ENCODE measurements at regions not wholly inside any gene's neighbourhood (a gene's known extent, or its start where the extent isn't known, plus 50 kb on each side); places are given as distances from the start of the nearest gene placed in this dataset.

DNA sequence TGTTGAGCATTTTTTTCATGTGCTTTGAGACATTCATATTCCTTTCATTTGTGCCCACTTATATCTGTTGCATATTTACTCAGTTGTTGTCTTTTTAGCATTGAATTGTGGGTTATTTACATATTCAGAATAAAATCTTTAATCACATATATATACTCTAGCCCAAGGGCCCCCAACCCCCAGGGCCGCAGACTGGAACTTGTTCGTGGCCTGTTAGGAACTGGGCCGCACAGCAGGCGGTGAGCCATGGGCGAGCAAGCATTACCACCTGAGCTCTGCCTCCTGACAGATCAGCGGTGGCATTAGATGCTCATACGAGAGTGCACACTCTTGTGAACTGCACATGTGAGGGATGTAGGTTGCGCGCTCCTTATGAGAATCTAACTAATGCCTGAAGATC lies 480.6 kb downstream of the KCTD8 start:
- TF ChIP-seq, protein P1, sequence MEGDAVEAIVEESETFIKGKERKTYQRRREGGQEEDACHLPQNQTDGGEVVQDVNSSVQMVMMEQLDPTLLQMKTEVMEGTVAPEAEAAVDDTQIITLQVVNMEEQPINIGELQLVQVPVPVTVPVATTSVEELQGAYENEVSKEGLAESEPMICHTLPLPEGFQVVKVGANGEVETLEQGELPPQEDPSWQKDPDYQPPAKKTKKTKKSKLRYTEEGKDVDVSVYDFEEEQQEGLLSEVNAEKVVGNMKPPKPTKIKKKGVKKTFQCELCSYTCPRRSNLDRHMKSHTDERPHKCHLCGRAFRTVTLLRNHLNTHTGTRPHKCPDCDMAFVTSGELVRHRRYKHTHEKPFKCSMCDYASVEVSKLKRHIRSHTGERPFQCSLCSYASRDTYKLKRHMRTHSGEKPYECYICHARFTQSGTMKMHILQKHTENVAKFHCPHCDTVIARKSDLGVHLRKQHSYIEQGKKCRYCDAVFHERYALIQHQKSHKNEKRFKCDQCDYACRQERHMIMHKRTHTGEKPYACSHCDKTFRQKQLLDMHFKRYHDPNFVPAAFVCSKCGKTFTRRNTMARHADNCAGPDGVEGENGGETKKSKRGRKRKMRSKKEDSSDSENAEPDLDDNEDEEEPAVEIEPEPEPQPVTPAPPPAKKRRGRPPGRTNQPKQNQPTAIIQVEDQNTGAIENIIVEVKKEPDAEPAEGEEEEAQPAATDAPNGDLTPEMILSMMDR (IDR thresholded peaks at IDR 0.05; ENCODE audit: low read depth, low read length, missing control alignments) = no peak

DNA sequence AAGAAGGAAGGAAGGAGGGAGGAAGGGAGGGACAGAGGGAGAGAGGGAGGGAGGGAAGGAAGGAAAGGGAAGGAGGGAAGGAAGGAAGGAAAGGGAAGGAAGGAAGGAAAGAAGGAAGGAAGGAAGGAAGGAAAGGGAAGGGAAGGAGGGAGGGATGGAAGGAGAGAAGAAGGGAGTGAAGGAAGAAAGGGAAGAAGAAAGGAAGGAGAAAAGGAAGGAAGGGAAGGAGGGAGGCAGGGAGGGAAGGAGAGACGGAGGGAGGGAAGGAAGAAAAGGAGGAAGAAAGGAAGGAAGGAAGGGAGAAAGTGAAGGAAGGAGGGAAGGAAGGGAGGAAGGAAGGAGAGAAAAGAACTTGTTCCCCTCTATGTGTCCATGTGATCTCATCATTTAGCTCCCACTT lies 465.0 kb downstream of the KCTD8 start:
- no peak for DNase-seq (ENCODE audit: low read depth)
- H3K4me3 ChIP-seq (ENCODE audit: low read depth, low read length) = no peak overlapping the region
- TF ChIP-seq, protein P1 (IDR thresholded peaks at IDR 0.05; ENCODE audit: low read depth, low read length, missing control alignments) = no peak

More for the DNA sequence above, 480.6 kb downstream of the KCTD8 start:
- DNase-seq (ENCODE audit: low read depth) = no peak
- H3K4me3 ChIP-seq (ENCODE audit: low read depth, low read length) = no peak overlapping the region

DNA sequence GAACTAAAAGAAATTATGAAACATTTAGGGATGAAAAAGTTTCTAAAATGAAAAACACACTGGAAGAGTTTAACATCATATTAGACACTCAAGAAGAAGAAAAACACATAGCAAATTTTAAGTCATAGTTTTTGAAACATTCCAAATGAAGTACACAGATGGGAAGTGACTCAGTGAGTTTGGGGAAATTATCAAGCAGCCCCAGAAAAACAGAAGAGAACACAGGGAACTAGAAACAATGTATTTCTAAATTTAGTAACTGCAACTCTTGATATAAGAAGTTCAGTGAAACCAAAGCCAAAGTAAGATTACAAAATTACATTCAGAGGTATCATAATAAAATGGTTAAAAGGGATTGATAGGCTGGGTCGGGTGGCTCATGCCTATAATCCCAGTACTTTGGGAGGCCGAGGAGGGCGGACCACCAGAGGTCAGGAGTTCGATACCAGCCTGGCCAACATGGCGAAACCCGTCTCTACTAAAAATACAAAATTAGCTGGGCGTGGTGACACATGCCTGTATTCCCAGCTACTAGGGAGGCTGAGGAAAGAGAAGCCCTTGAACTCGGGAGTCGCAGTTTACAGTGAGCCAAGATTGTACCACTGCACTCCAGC lies 461.2 kb downstream of the KCTD8 start:
- H3K4me3 ChIP-seq (ENCODE audit: low read depth, low read length) = no peak overlapping the region
- TF ChIP-seq, protein P1 (IDR thresholded peaks at IDR 0.05; ENCODE audit: low read depth, low read length, missing control alignments) = no peak
- DNase-seq (ENCODE audit: low read depth) = no peak

DNA sequence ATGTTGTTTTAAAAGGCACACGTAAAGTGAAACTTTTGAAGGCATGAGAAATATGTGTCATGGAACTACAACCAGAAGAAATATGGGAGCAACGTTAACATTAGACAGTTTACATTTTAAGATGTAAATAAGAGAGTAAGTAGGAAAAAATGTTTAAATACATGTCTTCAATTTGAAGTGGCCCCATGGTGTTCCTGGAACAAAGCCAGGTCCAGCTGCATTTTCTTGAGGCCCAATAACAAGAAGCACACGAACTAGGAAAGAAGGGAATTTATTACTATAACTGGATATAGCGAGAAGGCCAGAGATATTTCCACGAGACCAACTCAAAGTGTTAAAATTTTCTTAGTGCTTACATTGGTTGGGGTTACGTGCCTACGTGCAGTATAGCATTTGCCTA lies 458.1 kb downstream of the KCTD8 start:
- no peak overlapping the region for H3K4me3 ChIP-seq (ENCODE audit: low read depth, low read length)
- DNase-seq (ENCODE audit: low read depth) = no peak
- TF ChIP-seq, protein P1 (IDR thresholded peaks at IDR 0.05; ENCODE audit: low read depth, low read length, missing control alignments) = no peak

DNA sequence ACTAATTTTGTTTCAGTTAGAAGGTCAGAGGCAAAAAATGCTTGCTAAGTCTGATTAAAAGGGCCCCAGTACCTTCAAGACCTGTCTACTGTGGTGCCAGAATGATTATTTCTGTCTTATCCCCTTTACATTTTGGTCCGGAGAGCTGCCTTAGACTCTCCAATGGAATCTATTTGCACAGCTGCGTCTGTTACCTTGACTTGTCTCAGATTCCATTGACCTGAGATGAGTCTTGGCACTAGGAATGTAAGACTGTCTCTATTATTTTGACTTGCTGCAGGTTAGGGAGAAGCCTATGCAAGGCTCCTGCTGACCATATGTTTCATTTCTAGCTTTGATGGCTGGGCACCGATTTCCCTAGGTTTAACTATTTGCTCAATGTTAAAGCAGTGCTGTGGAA lies 457.6 kb downstream of the KCTD8 start:
- H3K4me3 ChIP-seq (ENCODE audit: low read depth, low read length) = no peak overlapping the region
- DNase-seq (ENCODE audit: low read depth) = no peak
- TF ChIP-seq, protein P1 (IDR thresholded peaks at IDR 0.05; ENCODE audit: low read depth, low read length, missing control alignments) = no peak

DNA sequence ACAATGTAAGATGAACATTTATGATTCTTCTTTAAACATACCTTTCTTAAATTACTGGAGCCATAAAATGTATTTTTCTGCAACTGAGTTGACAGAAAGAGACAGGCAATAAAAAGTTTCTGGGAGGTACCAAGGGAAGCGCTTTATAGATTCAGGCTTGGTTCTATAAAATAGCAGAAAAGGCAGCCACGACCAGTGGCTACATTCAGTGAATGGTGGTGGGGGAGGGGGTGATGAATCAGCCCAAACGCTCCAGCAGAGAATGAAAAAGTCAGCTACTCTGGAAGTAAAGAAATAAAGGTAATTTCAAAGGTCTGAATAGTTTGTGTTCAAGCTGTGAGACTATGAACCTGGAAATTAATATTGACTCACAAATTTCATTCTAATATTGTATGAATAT lies 456.1 kb downstream of the KCTD8 start:
- no peak for DNase-seq (ENCODE audit: low read depth)
- H3K4me3 ChIP-seq (ENCODE audit: low read depth, low read length) = no peak overlapping the region
- TF ChIP-seq, protein P1 (IDR thresholded peaks at IDR 0.05; ENCODE audit: low read depth, low read length, missing control alignments) = no peak

DNA sequence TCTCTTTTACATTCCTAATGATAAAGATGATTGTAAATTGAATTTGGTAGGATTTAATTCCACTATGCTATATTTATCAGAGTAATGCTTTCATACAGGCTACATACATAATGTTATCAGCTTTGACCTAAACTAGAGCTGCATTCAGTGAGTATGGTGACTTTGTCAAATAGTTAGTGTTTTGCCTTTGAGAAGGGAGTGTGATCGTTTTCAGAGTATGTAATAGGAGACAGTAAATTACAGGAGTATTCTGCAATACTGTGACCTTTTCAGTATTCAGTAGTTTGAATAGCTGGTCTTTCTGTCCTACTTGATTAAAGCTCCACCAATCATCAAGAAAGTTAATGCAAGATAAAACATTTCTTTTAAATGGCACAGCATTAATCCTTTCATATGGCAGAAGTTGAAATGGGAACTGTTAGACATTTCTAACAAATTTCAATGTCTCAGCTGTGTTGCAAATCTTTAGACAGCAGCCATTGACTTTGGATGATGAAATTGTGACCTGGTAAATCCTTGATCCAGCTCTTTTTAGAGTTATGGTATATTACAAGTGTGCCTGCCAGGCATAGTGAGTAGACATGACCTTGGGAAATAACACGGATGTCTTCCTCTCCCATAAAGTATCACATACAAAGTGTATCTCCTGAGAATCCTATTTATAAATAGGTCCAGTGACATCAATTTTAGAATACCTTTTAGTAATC lies 455.3 kb downstream of the KCTD8 start:
- DNase-seq (ENCODE audit: low read depth) = no peak
- no peak overlapping the region for H3K4me3 ChIP-seq (ENCODE audit: low read depth, low read length)
- TF ChIP-seq, protein P1 (IDR thresholded peaks at IDR 0.05; ENCODE audit: low read depth, low read length, missing control alignments) = no peak

Data from GM12864 (cell line).